NCI-H2029 (cell line): ENCODE measurements at regions not wholly inside any gene's neighbourhood (a gene's known extent, or its start where the extent isn't known, plus 50 kb on each side); places are given as distances from the start of the nearest gene placed in this dataset.

Experiments used
- DNase-seq: peaks from one replicate; lab custom pipeline; 2025; lab: John Stamatoyannopoulos, UW

DNA sequence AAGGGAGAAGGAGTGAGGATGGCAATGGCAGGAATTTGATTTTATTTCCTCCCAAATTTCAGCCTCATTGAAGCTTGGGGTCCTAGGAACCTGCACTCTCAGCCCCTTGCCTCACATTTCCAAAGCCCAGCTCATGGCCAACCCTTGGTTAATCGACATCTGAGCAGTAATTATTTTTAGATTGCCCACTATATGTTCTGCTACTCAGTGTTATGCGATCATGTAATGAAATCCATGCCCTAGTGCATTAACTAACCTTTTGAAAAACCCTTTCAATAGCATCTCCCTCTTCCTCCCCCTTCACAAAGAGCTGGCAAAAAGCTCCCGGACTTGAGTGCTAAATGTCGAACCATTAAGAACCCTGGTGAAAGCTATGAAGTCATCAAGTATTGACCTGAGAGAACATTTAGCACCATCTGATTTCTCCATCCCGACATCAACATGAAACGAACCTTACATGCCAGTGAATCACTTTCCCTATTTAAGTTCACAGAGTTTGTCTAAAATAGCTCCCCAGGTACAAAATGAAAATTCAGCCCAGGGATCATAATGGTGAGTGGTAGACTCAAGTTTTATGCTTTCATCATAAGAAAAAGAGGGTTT, 59.2 kb upstream of the RPS6KA3 start:
- DNase-seq: no peak

- no peak for DNase-seq
Observed at GRCh38 chrX:20322887-20323286, 56.2 kb upstream of the RPS6KA3 start.

GRCh38 chrX:20320461-20321159, 53.9 kb upstream of the RPS6KA3 start:
- no peak for DNase-seq

DNA sequence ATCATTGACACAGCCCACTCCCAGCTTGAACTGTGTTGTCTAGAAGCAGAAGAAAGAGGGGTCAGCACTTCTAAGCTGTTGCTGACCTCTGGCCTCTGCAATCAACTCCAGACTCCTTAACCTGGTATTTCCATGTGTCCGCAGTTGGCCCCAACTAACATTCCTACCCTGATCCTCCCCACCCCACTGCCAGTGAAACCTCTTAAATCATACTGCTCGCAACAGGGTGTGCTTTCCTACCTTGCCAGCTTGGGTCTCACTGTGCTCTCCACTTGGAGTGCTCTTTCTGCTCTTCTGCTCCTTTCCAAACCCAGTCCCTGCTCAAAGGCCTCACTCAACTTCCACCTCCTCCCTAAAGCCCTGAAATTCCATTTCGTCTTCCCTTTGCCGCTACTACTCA, 52.3 kb upstream of the RPS6KA3 start:
- no peak for DNase-seq

- DNase-seq: no peak
Observed at GRCh38 chrX:20317873-20318272, 51.2 kb upstream of the RPS6KA3 start.
